ENCODE measurements at regions not wholly inside any gene's neighbourhood (a gene's known extent, or its start where the extent isn't known, plus 50 kb on each side); places are given as distances from the start of the nearest gene placed in this dataset.

DNA sequence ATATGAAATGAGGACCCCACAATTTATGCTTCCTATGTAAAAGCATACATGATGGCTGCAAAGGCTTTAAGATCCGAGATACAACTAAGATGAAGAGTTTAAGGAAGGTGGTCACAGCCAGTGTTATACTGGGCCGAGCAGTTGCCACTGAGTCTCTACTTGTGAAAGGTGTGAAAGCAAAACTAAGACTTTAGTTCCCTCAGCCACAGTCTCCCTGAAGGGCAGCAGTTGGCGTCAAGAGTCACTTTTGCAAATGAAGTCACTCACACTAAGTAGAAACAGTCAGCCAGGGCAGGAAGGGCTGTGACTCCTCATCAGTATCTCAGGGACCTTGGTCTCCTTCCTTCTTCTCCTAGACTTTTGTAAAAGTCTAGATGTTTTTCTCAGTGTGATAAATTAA lies 191.6 kb upstream of the MCHR2 start:
- Mint-ChIP-seq H3K4me3 (no peak overlapping the region), H3K27ac (no peak overlapping the region), H3K4me1 (no peaks in the 10 kb centered on the region), H3K36me3 (no peaks in the 10 kb centered on the region), H3K27me3 (peaks cover 17% of the 10 kb centered on the region), H3K9me3 (no peaks in the 10 kb centered on the region)
- DNase-seq = no peak

DNA sequence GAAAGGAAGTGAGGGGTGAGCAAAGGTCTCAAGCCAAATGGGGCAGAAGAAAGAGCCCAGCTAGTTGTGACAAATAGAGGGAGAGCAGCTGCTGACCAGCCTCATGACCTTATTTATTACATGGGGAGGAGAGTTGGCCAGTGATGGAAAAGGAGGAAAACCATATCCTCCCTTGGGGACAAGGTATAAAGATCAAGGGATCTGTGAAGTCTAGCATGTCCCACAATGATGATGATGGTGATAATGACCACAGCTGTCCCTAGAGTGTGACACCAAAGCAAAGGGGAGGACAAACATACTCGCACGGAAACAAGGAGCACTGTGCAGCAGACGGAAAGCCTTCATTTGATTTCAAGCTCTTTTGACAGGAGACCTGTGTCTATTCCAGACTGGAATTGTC lies 190.4 kb upstream of the MCHR2 start:
- H3K27ac Mint-ChIP-seq = no peak overlapping the region
- no peaks in the 10 kb centered on the region for H3K9me3 Mint-ChIP-seq
- DNase-seq = no peak
- no peaks in the 10 kb centered on the region for H3K36me3 Mint-ChIP-seq
- peaks cover 14% of the 10 kb centered on the region for H3K27me3 Mint-ChIP-seq
- no peaks in the 10 kb centered on the region for H3K4me1 Mint-ChIP-seq
- no peak overlapping the region for H3K4me3 Mint-ChIP-seq

GRCh38 chr6:100182313-100182712 lies 188.3 kb upstream of the MCHR2 start:
- no peak for DNase-seq
- Mint-ChIP-seq H3K27me3 (peaks cover 15% of the 10 kb centered on the region), H3K9me3 (no peaks in the 10 kb centered on the region), H3K4me3 (no peak overlapping the region), H3K4me1 (no peaks in the 10 kb centered on the region), H3K27ac (no peak overlapping the region), H3K36me3 (no peaks in the 10 kb centered on the region)

DNA sequence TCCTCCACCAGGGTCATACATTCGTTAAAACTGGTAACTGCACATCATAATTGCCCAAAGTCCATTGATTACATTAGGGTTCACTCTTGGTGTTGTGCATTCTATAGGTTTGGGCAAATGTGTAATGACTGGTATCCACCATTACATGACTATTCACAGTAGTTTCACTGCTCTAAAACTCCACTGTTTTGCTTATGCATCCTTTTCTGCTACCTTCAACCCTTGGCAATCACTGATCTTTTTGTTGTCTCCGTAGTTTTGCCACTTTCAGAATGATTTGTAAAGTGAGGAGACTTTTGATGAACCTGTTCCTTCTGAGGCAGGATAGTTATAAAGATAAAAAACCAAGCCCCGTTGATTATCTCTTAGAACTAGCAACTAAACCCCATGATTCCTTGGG lies 187.3 kb upstream of the MCHR2 start:
- Mint-ChIP-seq H3K4me3 (no peak overlapping the region), H3K4me1 (no peaks in the 10 kb centered on the region), H3K9me3 (no peaks in the 10 kb centered on the region), H3K27ac (no peak overlapping the region), H3K36me3 (no peaks in the 10 kb centered on the region), H3K27me3 (peaks cover 15% of the 10 kb centered on the region)
- DNase-seq = no peak

DNA sequence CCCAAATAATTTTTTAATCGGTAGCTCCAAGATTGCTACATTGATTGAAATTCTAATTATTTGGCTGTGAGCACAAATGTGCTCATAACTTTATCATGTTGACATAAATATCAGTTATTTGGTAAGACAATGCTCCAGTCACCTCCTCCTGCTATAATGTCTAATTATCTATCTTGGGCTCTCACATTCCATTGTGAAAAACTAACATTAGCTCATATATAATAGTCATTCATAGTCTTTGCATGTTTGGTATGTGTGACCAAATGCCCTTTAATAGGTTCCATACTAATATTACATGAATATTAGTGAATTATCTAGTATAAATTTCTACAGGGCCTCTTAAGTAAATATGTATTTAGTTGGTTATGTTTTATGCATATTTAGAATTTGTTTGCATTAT lies 185.6 kb upstream of the MCHR2 start:
- no peaks in the 10 kb centered on the region for H3K4me1 Mint-ChIP-seq
- no peak overlapping the region for H3K4me3 Mint-ChIP-seq
- no peaks in the 10 kb centered on the region for H3K9me3 Mint-ChIP-seq
- no peak overlapping the region for H3K27ac Mint-ChIP-seq
- H3K36me3 Mint-ChIP-seq = no peaks in the 10 kb centered on the region
- no peak for DNase-seq
- H3K27me3 Mint-ChIP-seq = peaks cover 13% of the 10 kb centered on the region

DNA sequence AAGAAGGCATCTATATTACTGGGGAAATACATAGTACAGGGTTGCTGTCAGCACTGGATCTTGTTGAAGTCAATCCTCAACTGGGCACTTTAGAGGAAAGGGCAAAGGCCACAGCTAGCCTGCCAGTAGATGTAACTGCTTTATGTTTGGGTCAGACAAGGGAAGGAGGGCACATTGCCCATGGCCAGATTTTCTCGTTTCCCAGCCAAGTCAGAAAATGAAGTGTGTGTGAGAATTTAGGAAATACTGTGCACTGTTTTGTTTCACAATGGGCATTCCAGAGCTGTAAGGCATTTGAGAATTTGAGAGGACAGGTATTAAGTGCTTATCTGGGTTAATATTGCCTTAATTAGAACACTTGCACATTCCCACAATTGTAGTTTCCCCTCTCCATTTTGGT lies 183.9 kb upstream of the MCHR2 start:
- no peak overlapping the region for H3K4me3 Mint-ChIP-seq
- no peaks in the 10 kb centered on the region for H3K4me1 Mint-ChIP-seq
- no peaks in the 10 kb centered on the region for H3K36me3 Mint-ChIP-seq
- no peaks in the 10 kb centered on the region for H3K9me3 Mint-ChIP-seq
- DNase-seq = no peak
- peaks cover 8% of the 10 kb centered on the region for H3K27me3 Mint-ChIP-seq
- no peak overlapping the region for H3K27ac Mint-ChIP-seq

DNA sequence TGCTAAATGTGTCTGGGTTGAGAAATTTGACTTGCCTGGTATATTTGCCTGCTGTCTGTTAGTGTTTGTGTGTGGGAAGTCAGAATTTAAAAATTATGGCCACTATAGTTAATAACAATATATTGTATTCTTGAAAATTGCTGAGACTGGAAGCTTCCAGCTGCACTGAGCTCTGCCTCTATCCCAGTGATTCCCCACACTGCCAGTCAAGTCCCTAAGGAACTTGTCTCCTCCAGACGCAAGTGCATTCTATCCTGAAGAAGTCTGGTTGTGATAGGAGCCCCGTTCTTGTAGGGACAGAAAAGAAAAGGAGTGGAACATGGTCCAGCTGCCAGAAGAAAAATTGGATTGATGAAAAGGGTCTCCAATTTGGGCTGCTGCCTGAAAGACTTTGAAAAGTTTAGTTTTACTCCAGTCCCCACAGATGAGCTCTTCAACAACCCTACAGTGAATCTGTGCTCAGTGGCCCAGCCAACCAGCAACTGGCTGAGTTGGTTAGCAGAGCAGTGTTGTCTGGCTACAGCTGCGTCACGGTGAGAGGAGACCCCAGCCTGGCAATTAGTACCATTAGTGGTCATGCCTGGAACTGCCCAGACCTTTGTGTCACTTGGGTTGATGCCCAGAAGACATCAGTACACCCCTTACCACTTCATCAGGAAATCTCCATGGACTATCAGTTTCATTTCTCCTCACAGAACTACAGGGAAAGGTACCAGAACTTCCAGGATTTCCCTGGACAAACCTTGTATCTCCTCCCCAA lies 183.1 kb upstream of the MCHR2 start:
- Mint-ChIP-seq H3K27me3 (peaks cover 5% of the 10 kb centered on the region), H3K4me1 (no peaks in the 10 kb centered on the region), H3K4me3 (no peak overlapping the region), H3K9me3 (no peaks in the 10 kb centered on the region), H3K27ac (no peak overlapping the region), H3K36me3 (no peaks in the 10 kb centered on the region)
- no peak for DNase-seq

- H3K4me1 Mint-ChIP-seq = no peaks in the 10 kb centered on the region
- H3K27me3 Mint-ChIP-seq = peaks cover 4% of the 10 kb centered on the region
- no peaks in the 10 kb centered on the region for H3K36me3 Mint-ChIP-seq
- no peak overlapping the region for H3K27ac Mint-ChIP-seq
- H3K4me3 Mint-ChIP-seq = no peak overlapping the region
- no peak for DNase-seq
- H3K9me3 Mint-ChIP-seq = no peaks in the 10 kb centered on the region
Measured at GRCh38 chr6:100176311-100176950, 182.4 kb upstream of the MCHR2 start.

DNA sequence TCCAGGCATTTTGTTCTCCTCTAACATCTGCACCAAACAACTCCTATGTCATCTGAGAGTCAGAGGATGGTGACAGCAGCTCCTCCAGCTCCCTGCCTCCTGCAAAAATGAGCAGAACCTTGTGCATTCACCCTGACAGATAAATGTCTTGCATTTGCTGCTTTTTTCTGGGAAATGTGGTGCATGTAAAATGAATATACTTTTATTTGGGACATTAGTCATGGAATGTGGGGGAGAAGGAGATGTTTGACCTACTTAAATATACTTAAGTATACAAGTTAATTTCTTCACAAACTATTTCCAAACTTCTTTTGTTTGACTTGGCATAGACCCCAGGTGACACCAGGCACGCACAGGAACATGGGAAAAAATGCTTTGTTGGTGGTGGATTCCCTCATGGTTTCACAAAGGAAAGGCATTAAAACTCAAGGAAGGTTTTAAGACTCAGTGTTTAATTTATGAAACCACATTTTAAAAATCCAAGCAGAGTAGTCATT lies 181.8 kb upstream of the MCHR2 start:
- H3K27ac Mint-ChIP-seq = no peak overlapping the region
- no peaks in the 10 kb centered on the region for H3K9me3 Mint-ChIP-seq
- H3K27me3 Mint-ChIP-seq = peaks cover 4% of the 10 kb centered on the region
- H3K36me3 Mint-ChIP-seq = no peaks in the 10 kb centered on the region
- no peaks in the 10 kb centered on the region for H3K4me1 Mint-ChIP-seq
- DNase-seq = no peak
- no peak overlapping the region for H3K4me3 Mint-ChIP-seq

GRCh38 chr6:100173211-100173610 lies 179.2 kb upstream of the MCHR2 start:
- Mint-ChIP-seq H3K4me1 (no peaks in the 10 kb centered on the region), H3K27me3 (no peaks in the 10 kb centered on the region), H3K4me3 (no peak overlapping the region), H3K27ac (no peak overlapping the region), H3K9me3 (no peaks in the 10 kb centered on the region), H3K36me3 (no peaks in the 10 kb centered on the region)
- DNase-seq = no peak

DNA sequence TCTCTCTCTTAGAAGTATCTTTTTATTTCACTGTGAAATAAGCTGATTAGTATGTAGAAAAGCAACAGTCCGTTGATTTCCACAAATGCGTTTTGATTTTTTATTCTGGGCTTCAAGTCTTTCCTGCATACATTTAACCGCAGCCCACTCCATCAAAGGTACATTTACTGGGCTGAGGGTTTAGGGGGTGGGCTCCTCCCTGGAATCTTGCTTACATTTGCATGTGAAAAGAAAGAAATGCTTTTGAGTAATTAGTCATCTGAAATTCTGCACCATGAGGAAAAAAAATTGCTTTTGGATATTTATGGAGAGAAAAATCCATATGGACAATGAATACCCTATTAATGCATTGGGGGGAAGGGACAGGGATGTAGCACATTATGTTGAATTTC lies 178.3 kb upstream of the MCHR2 start:
- no peaks in the 10 kb centered on the region for H3K4me1 Mint-ChIP-seq
- no peak overlapping the region for H3K27ac Mint-ChIP-seq
- H3K4me3 Mint-ChIP-seq = no peak overlapping the region
- no peak for DNase-seq
- H3K27me3 Mint-ChIP-seq = no peaks in the 10 kb centered on the region
- H3K36me3 Mint-ChIP-seq = no peaks in the 10 kb centered on the region
- H3K9me3 Mint-ChIP-seq = no peaks in the 10 kb centered on the region

GRCh38 chr6:100171533-100172321 lies 177.7 kb upstream of the MCHR2 start:
- H3K9me3 Mint-ChIP-seq = no peaks in the 10 kb centered on the region
- H3K4me1 Mint-ChIP-seq = no peaks in the 10 kb centered on the region
- H3K27me3 Mint-ChIP-seq = no peaks in the 10 kb centered on the region
- H3K4me3 Mint-ChIP-seq = no peak overlapping the region
- no peaks in the 10 kb centered on the region for H3K36me3 Mint-ChIP-seq
- DNase-seq = no peak
- no peak overlapping the region for H3K27ac Mint-ChIP-seq

GRCh38 chr6:100168148-100168547 lies 174.1 kb upstream of the MCHR2 start:
- peaks cover 6% of the 10 kb centered on the region for H3K27me3 Mint-ChIP-seq
- H3K9me3 Mint-ChIP-seq = no peaks in the 10 kb centered on the region

DNA sequence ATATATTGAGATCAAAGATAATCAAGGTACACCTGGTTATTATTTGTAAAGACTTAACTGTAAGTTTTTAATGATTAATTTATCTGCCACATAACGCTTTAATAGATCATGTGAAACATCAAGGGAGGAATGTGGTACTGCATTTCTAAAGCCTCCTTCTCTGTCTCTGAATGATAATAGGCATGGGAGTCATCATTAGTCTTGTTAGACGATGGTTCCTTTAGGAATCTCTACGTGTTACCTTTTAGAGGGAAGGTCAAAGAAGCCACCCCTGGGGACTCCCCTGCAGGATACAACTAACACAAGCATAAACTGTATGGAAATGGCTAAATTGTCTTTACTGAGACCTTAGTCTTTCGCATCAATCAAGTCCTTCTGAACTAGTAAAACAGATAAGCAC lies 173.6 kb upstream of the MCHR2 start:
- Mint-ChIP-seq H3K9me3 (no peaks in the 10 kb centered on the region), H3K4me3 (no peak overlapping the region), H3K36me3 (no peaks in the 10 kb centered on the region), H3K4me1 (no peaks in the 10 kb centered on the region), H3K27ac (no peak overlapping the region), H3K27me3 (peaks cover 6% of the 10 kb centered on the region)
- DNase-seq = no peak

More at GRCh38 chr6:100168148-100168547, 174.1 kb upstream of the MCHR2 start:
- no peaks in the 10 kb centered on the region for H3K36me3 Mint-ChIP-seq
- no peaks in the 10 kb centered on the region for H3K4me1 Mint-ChIP-seq
- no peak for DNase-seq
- no peak overlapping the region for H3K27ac Mint-ChIP-seq
- H3K4me3 Mint-ChIP-seq = no peak overlapping the region

DNA sequence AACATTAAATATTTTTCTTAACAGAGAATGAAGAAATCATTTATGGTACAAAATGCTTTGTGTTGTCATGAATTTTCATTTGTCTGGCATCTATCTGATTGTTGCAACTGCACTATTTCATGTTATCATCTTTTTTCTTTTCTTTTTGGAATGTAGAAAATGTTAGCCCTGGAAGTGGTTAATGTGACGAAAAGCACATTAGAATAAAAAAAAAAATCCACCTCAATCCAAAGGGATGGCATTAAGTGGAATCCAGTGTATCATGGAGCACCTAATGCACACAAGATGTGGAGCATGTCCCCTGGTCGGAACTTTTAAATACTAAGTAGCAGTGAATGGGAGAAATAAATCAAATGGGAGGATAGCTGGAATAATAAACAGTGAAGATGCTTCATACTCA lies 172.9 kb upstream of the MCHR2 start:
- no peaks in the 10 kb centered on the region for H3K4me1 Mint-ChIP-seq
- no peaks in the 10 kb centered on the region for H3K36me3 Mint-ChIP-seq

More for the DNA sequence above, 172.9 kb upstream of the MCHR2 start:
- Mint-ChIP-seq H3K9me3 (no peaks in the 10 kb centered on the region), H3K4me3 (no peak overlapping the region), H3K27me3 (peaks cover 6% of the 10 kb centered on the region), H3K27ac (no peak overlapping the region)
- no peak for DNase-seq
